ENCODE measurements at regions not wholly inside any gene's neighbourhood (a gene's known extent, or its start where the extent isn't known, plus 50 kb on each side); places are given as distances from the start of the nearest gene placed in this dataset.

- no peak overlapping the region for H3K4me3 ChIP-seq (replicated peaks in 1 of 3)
- no peaks in the 10 kb centered on the region for H3K9me3 ChIP-seq
- no peaks in the 10 kb centered on the region for H3K36me3 ChIP-seq
- DNase-seq: peak; percentile 11 to 20
- H3K27ac ChIP-seq: no peak overlapping the region
- H3K27me3 ChIP-seq: no peaks in the 10 kb centered on the region
- no peak for TF ChIP-seq CTCF (IDR thresholded peaks at IDR 0.05)
- no peak for TF ChIP-seq POLR2A (IDR thresholded peaks at IDR 0.05)
- H3K4me1 ChIP-seq: peaks cover 0 to 9% of the 10 kb centered on the region in 2 donors
- WGBS, 2 donors: 35 to 38% methylated on average over 13 of the region's 13 CpGs
- intact Hi-C loops (cut with DNase I): no loop called here
Measured at GRCh38 chr7:25669961-25670841, 441.9 kb upstream of the NPVF start.

- no peaks in the 10 kb centered on the region for H3K9me3 ChIP-seq
- no peaks in the 10 kb centered on the region for H3K36me3 ChIP-seq
- no peaks in the 10 kb centered on the region for H3K27me3 ChIP-seq
- peaks cover 0 to 9% of the 10 kb centered on the region in 2 donors for H3K4me1 ChIP-seq
- no peak for DNase-seq
- TF ChIP-seq POLR2A (IDR thresholded peaks at IDR 0.05) (no peak), CTCF (IDR thresholded peaks at IDR 0.05) (no peak)
- WGBS, 2 donors: 77 to 82% methylated on average over 10 of the region's 10 CpGs
- H3K27ac ChIP-seq: no peak overlapping the region
- intact Hi-C loops (cut with DNase I): no loop called here
- no peak overlapping the region for H3K4me3 ChIP-seq (replicated peaks in 1 of 3)
Measured at GRCh38 chr7:25671111-25671510, 442.8 kb upstream of the NPVF start.

GRCh38 chr7:25672496-25672895, 444.2 kb upstream of the NPVF start:
- WGBS, 2 donors: 74 to 81% methylated on average over 5 of the region's 5 CpGs
- H3K27me3 ChIP-seq: no peaks in the 10 kb centered on the region
- TF ChIP-seq POLR2A (IDR thresholded peaks at IDR 0.05): no peak
- TF ChIP-seq CTCF (IDR thresholded peaks at IDR 0.05): no peak
- peaks cover 0 to 9% of the 10 kb centered on the region in 2 donors for H3K4me1 ChIP-seq
- no peaks in the 10 kb centered on the region for H3K36me3 ChIP-seq
- no peak overlapping the region for H3K4me3 ChIP-seq (replicated peaks in 1 of 3)
- H3K27ac ChIP-seq: no peak overlapping the region
- H3K9me3 ChIP-seq: no peaks in the 10 kb centered on the region
- intact Hi-C loops (cut with DNase I): no loop called here
- DNase-seq: no peak

- Histone ChIP-seq H3K27me3 (no peaks in the 10 kb centered on the region), H3K4me1 (no peaks in the 10 kb centered on the region), H3K36me3 (no peaks in the 10 kb centered on the region), H3K9me3 (no peaks in the 10 kb centered on the region), H3K4me3 (replicated peaks in 1 of 3) (no peak overlapping the region), H3K27ac (no peak overlapping the region)
- intact Hi-C loops (cut with DNase I): no loop called here
- TF ChIP-seq POLR2A (IDR thresholded peaks at IDR 0.05) (no peak), CTCF (IDR thresholded peaks at IDR 0.05) (no peak)
- no peak for DNase-seq
- 91 to 97% methylated on average over 4 of the region's 4 CpGs for WGBS, 2 donors
Measured at GRCh38 chr7:25675789-25676474, 447.6 kb upstream of the NPVF start.

- H3K4me1 ChIP-seq: no peaks in the 10 kb centered on the region
- intact Hi-C loops (cut with DNase I): no loop called here
- TF ChIP-seq POLR2A (IDR thresholded peaks at IDR 0.05) (no peak), CTCF (IDR thresholded peaks at IDR 0.05) (no peak)
- no peak overlapping the region for H3K27ac ChIP-seq
- DNase-seq: no peak
- H3K9me3 ChIP-seq: no peaks in the 10 kb centered on the region
- no peak overlapping the region for H3K4me3 ChIP-seq (replicated peaks in 1 of 3)
- H3K27me3 ChIP-seq: no peaks in the 10 kb centered on the region
- 84 to 85% methylated on average over 4 of the region's 4 CpGs for WGBS, 2 donors
- H3K36me3 ChIP-seq: no peaks in the 10 kb centered on the region
Measured at GRCh38 chr7:25677595-25677994, 449.3 kb upstream of the NPVF start.
